IMR-90 (cell line): ENCODE measurements at regions not wholly inside any gene's neighbourhood (a gene's known extent, or its start where the extent isn't known, plus 50 kb on each side); places are given as distances from the start of the nearest gene placed in this dataset.

Experiments used
- ATAC-seq: fragments of 200-7000 bp; cut with Tn5 transposase; 2 replicates; pipeline ENCODE4 v1.9.1; 2020; ENCODE audit warnings: low read depth, mild to moderate bottlenecking, moderate library complexity
- BruUV-seq: library from RNA; stranded (reverse); fragments of 400-500 nt; replicated peaks from 2 replicates; lab custom pipeline; 2021; lab: Mats Ljungman, UMichigan
- CTCF ChIA-PET: fragments of 300-600 bp; formaldehyde crosslinking; extraction: SDS; loops from one replicate; lab custom pipeline; 2021; ENCODE audit warnings: antibody characterized with exemption; lab: Yijun Ruan, JAX
- POLR2A ChIA-PET: fragments of 300-600 bp; sonication (Branson Sonifier 250); formaldehyde crosslinking; loops from one replicate; lab custom pipeline; 2022; ENCODE audit warnings: antibody characterized with exemption; ENCODE audit not compliant: unreplicated experiment; lab: Charles Lee
- DNase-seq: peaks from one replicate; pipeline ENCODE4 v3.0.0; 2013
- H2AFZ ChIP-seq: replicated peaks from 2 replicates; pipeline ENCODE3; 2013; ENCODE audit warnings: low read length, mild to moderate bottlenecking; ENCODE audit not compliant: poor library complexity
- H2AK5ac ChIP-seq: 2 replicates; pipeline ENCODE4 v1.6.1; 2013; ENCODE audit warnings: low read depth, low read length, inconsistent platforms
- H2AK9ac ChIP-seq: replicated peaks from 2 replicates; pipeline ENCODE3; 2013; ENCODE audit warnings: mild to moderate bottlenecking, low read depth, low read length, moderate library complexity; ENCODE audit not compliant: poor library complexity
- H2BK120ac ChIP-seq: 2 replicates; pipeline ENCODE4 v1.6.1; 2013; ENCODE audit warnings: low read depth, low read length, inconsistent platforms
- H2BK15ac ChIP-seq: 3 replicates; pipeline ENCODE4 v1.6.1; 2013; ENCODE audit warnings: low read depth, low read length, inconsistent platforms
- H2BK20ac ChIP-seq: 2 replicates; pipeline ENCODE4 v1.6.1; 2013; ENCODE audit warnings: low read depth, mild to moderate bottlenecking, inconsistent platforms, low read length, moderate library complexity
- H2BK5ac ChIP-seq: 2 replicates; pipeline ENCODE4 v1.6.1; 2013; ENCODE audit warnings: mild to moderate bottlenecking, low read depth, low read length, inconsistent platforms; ENCODE audit not compliant: poor library complexity, severe bottlenecking
- H3K14ac ChIP-seq: replicated peaks from 2 replicates; pipeline ENCODE4 v1.6.1; 2013; ENCODE audit warnings: low read depth, low read length, inconsistent platforms
- H3K18ac ChIP-seq: 2 replicates; pipeline ENCODE4 v1.6.1; 2013; ENCODE audit warnings: low read depth, low read length, control low read depth
- H3K23ac ChIP-seq: 2 replicates; pipeline ENCODE4 v1.6.1; 2013; ENCODE audit warnings: low read depth, low read length, inconsistent platforms
- H3K27ac ChIP-seq: 2 replicates; pipeline ENCODE4 v1.5.1; 2013; ENCODE audit warnings: mild to moderate bottlenecking, control low read depth, low read length; ENCODE audit not compliant: insufficient read depth
- H3K27me3 ChIP-seq: 2 replicates; pipeline ENCODE4 v1.6.1; 2013; ENCODE audit warnings: low read length; ENCODE audit not compliant: control insufficient read depth, insufficient read depth
- H3K36me3 ChIP-seq: 2 replicates; pipeline ENCODE4 v1.6.1; 2013; ENCODE audit warnings: low read length, mixed read lengths; ENCODE audit not compliant: control insufficient read depth, insufficient read depth
- H3K4ac ChIP-seq: 2 replicates; pipeline ENCODE4 v1.6.1; 2013; ENCODE audit warnings: low read depth, low read length, inconsistent platforms
- H3K4me1 ChIP-seq: 2 replicates; pipeline ENCODE4 v1.6.1; 2013; ENCODE audit warnings: low read length, mixed read lengths; ENCODE audit not compliant: control insufficient read depth, insufficient read depth
- H3K4me2 ChIP-seq: 2 replicates; pipeline ENCODE4 v1.6.1; 2013; ENCODE audit warnings: low read depth, mild to moderate bottlenecking, control low read depth, low read length, moderate library complexity
- H3K4me3 ChIP-seq: 2 replicates; pipeline ENCODE4 v1.5.1; 2013; ENCODE audit warnings: low read depth, mild to moderate bottlenecking, control low read depth, low read length, moderate library complexity; ENCODE audit not compliant: insufficient read depth
- H3K56ac ChIP-seq: 2 replicates; pipeline ENCODE4 v1.6.1; 2013; ENCODE audit warnings: low read length, inconsistent platforms; ENCODE audit not compliant: insufficient read depth; ENCODE audit errors: extremely low read depth
- H3K79me1 ChIP-seq, 2 experiments: 2 replicates each; pipeline ENCODE4 v1.6.1; 2013; ENCODE audit warnings: low read length in 2 of 2, inconsistent platforms in 1 of 2, low read depth in 1 of 2
- H3K9ac ChIP-seq: 2 replicates; pipeline ENCODE4 v1.6.1; 2013; ENCODE audit warnings: low read depth, low read length, control low read depth
- H3K9me1 ChIP-seq: 2 replicates; pipeline ENCODE4 v1.6.1; 2013; ENCODE audit warnings: low read length, inconsistent platforms; ENCODE audit not compliant: insufficient read depth
- H3K9me3 ChIP-seq: 2 replicates; pipeline ENCODE4 v1.6.1; 2013; ENCODE audit warnings: low read length; ENCODE audit not compliant: control insufficient read depth, insufficient read depth
- H4K20me1 ChIP-seq: 2 replicates; pipeline ENCODE4 v1.6.1; 2013; ENCODE audit warnings: low read length, inconsistent platforms; ENCODE audit not compliant: insufficient read depth
- H4K5ac ChIP-seq: 2 replicates; pipeline ENCODE4 v1.6.1; 2013; ENCODE audit warnings: mild to moderate bottlenecking, low read depth, low read length, control low read depth
- H4K8ac ChIP-seq, 2 experiments: 2 replicates each; pipeline ENCODE4 v1.6.1; 2013; ENCODE audit warnings: low read depth in 2 of 2, low read length in 2 of 2, control low read depth in 1 of 2, inconsistent platforms in 1 of 2
- H4K91ac ChIP-seq: 2 replicates; pipeline ENCODE4 v1.6.1; 2013; ENCODE audit warnings: low read depth, low read length, inconsistent platforms; ENCODE audit not compliant: insufficient read depth
- MAFK ChIP-seq: IDR thresholded peaks from 2 replicates; pipeline ENCODE4 v1.6.1; 2012; ENCODE audit warnings: low read depth, low read length, improper control_type of control experiment
- MXI1 ChIP-seq: IDR thresholded peaks from 2 replicates; pipeline ENCODE4 v1.6.1; 2012; ENCODE audit warnings: low read depth, mild to moderate bottlenecking, low read length, moderate library complexity, borderline replicate concordance
- dilution Hi-C: fragments of 300-500 bp; cut with HindIII; formaldehyde crosslinking; loops from one replicate; pipeline ENCODE4 v1.14.3; 2018; ENCODE audit warnings: low sequenced_read_pairs; ENCODE audit not compliant: unreplicated experiment
- in situ Hi-C: fragments of 300-500 bp; cut with MboI; formaldehyde crosslinking; loops from 3 replicates; pipeline ENCODE4 v1.14.3; 2019; ENCODE audit warnings: low sequenced_read_pairs, inconsistent platforms, mixed read lengths
- intact Hi-C: fragments of 100-400 bp; cut with micrococcal nuclease; formaldehyde crosslinking; loops from 2 replicates; pipeline ENCODE4 v1.10.0; 2022

DNA sequence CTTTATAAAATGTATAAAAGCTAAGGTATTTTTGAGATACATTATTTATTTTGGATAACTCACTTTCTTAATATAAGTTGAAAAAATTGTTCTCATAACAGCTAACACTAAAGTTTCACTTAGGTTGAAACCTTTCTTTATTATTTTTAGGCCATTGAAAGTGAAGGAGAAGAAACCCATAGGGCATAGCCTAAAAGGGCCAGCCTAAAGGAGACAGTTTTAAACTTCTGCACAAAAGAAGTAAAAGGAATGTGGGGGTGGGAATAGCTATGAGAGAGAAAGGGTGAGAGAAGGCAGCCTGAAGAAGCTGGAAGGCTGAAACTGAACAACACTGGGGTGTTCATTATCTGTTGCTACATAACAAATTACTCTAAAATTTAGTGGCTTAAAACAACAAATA is 57.6 kb upstream of the RAPGEF2 start:
- in situ Hi-C loops (no loop called here), dilution Hi-C loops (no loop called here), intact Hi-C loops (no loop called here)
- Histone ChIP-seq H3K4ac (no peak overlapping the region), H3K27ac (no peak overlapping the region), H2BK5ac (no peak overlapping the region), H4K5ac (no peak overlapping the region), H2BK20ac (no peak overlapping the region), H3K36me3 (no peaks in the 10 kb centered on the region), H3K4me1 (no peaks in the 10 kb centered on the region), H2BK120ac (no peak overlapping the region), H3K14ac (no peak overlapping the region), H2AK5ac (no peak overlapping the region), H3K23ac (no peak overlapping the region), H3K9ac (no peak overlapping the region), H3K4me3 (no peak overlapping the region), H3K4me2 (no peak overlapping the region), H4K8ac (no peak overlapping the region), H3K18ac (no peak overlapping the region), H3K9me1 (no peaks in the 10 kb centered on the region), H3K27me3 (peaks cover 3% of the 10 kb centered on the region), H3K79me1 (no peaks in the 10 kb centered on the region), H2AK9ac (no peak overlapping the region), H2AFZ (no peak overlapping the region), H4K20me1 (no peaks in the 10 kb centered on the region), H3K9me3 (no peaks in the 10 kb centered on the region), H4K91ac (no peak overlapping the region), H2BK15ac (no peak overlapping the region), H3K56ac (no peak overlapping the region)
- BruUV-seq: no TSS peak
- CTCF ChIA-PET: interaction anchor here (0.6 kb wide), 1 partner anchor 1986 kb away, joined by 3 read pairs; no protein-coding TSS in a partner anchor
- POLR2A ChIA-PET: no interaction called here
- DNase-seq (no peak), ATAC-seq (no peak)
- TF ChIP-seq MAFK: no peak
- no peak for TF ChIP-seq MXI1
